ENCODE measurements at regions not wholly inside any gene's neighbourhood (a gene's known extent, or its start where the extent isn't known, plus 50 kb on each side); places are given as distances from the start of the nearest gene placed in this dataset.
"Not testable (repeated sequence)": the region's sequence is repeated elsewhere in the genome, so short reads cannot be mapped to it uniquely, and the experiment has no call there.

DNA sequence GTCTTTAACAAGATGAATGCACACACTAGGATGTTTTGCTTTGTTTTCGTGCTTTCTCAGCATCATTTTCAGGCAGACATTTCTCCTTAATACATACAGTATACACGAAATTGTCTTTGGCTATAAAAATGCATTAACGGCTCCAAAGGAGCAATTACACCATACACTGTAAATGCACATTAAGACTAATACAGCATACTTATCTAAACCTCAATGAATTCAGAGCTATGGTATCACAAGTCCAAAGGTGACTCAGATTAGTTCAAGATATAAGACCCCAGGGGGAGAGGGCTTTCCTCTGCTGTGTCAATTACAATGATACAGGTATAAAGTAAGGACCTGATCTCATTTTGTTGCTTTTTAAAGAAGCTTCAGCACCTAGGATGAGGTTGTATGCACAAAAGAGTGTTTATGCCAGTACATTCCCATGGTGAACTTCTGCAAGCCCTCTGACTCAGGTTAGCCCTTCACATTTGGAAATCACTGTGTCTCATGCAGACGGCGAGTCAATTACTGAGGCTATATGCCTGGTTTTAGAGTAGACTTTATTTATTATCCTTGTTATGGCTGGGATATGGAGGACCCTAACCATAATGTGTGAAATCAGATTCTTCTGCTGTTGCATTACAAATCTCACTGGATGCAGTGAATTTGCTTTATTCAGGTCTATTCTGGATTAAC lies 233.3 kb downstream of the ZNF608 start:
- DNase-seq (ENCODE audit: low spot score) = no peak

GRCh38 chr5:124512236-124512635 lies 234.2 kb downstream of the ZNF608 start:
- DNase-seq (ENCODE audit: low spot score) = no peak

DNA sequence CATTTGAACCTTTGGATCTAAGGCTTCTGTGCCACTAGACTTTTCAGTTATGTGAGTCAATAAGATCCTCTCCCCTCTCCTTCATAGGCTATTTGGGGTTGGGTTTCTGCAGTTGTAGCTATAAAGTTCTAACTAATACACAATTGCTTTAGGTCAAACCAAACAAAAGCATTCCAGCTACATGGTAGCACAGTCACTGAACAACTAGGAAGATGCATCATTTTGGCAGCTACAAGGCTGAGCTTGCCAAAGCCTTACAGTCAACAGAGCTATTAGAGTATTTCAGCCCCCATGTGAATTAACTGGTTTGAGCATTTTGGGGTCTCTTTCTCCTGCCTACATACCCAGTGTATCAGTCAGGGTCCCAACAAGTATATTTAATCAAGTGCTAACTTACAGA lies 234.6 kb downstream of the ZNF608 start:
- DNase-seq (ENCODE audit: low spot score) = no peak

- no peak for DNase-seq (ENCODE audit: low spot score)
These were observed 238.8 kb downstream of the ZNF608 start for GRCh38 chr5:124507688-124508087.

GRCh38 chr5:124504081-124504916 lies 242.1 kb downstream of the ZNF608 start:
- DNase-seq (ENCODE audit: low spot score) = no peak

- DNase-seq (ENCODE audit: low spot score) = no peak
These were observed 243.9 kb downstream of the ZNF608 start for GRCh38 chr5:124502551-124502950.

DNA sequence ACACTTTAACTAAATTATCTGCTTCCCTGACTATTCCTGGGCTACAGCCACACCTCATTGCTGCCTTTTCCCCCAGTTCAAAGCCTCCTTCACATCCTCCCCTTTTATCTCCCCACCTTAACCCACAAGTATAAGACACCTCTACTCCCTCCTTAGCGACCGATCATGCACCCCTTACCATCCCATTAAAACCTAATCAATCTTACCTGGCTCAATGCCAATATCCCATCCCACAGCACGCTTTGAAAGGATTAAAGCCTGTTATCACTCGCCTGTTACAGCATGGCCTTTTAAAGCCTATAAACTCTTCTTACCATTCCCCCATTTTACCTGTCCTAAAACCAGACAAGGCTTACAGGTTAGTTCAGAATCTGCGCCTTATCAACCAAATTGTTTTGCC lies 246.6 kb downstream of the ZNF608 start:
- DNase-seq (ENCODE audit: low spot score) = not testable (repeated sequence)

GRCh38 chr5:124496968-124497367 lies 249.5 kb downstream of the ZNF608 start:
- not testable (repeated sequence) for DNase-seq (ENCODE audit: low spot score)

DNA sequence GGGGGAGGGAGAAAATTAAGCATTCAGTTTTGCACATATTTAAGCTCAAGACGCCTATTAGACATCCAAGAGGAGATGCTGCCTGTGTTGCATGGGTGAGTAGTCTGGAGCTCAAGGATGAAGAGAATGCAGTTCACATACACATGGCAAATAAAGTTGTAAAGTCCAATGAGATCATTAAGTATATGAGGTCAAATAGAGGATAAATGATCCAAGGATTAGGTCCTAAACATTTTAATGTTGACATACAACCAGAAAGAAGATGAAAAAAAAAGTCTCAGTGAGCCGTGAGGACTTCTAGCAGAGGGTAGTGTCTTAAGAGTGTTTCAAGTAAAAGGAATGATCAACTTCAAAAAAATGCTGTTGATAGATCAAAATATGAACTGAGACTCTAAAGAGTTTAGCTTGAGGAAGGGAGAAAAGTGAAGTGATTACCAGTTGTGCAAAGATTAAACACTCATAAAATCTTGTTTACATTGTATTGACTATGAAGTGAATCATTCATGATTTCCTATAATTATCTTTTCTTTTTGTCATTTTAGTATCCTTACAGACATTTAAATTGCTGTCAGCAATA lies 251.8 kb downstream of the ZNF608 start:
- no peak for DNase-seq (ENCODE audit: low spot score)

DNA sequence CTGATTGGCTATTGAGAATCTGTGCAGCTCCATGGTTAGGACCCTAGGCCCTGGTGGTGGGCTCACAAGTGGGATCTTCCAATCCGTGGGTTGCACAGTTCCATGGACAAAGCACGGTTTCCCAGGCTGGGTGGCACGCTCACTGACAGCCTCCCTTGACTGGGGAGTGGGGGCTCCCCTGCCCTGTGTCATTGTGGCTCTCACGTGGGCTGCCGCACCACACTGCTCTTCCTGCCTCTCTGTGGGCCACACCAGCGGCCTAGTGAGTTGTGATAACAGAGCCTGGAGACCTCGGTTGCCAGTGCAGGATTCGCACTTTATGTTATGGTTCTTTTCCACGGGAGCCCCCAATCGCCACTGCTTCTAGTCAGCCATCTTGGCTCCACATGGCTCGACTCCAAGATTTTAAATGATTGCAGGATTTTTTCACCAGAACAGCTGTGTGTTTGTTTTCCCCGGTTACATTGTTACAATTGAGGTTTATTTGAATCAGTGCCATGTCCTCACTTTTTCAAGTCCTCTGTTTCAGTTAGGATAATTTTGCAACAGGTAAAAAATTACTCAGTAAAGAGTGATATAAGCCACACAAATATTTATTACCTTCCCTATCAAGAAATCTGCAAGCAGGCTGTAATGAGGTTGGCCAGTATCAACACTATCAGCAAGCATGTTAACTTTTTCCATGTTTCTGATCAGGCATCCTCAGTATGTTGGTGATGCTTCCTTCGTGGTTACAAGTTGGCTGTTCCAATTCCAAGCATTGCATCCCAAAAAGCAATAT lies 253.8 kb downstream of the ZNF608 start:
- no peak for DNase-seq (ENCODE audit: low spot score)

- not testable (repeated sequence) for DNase-seq (ENCODE audit: low spot score)
These were observed 256.1 kb downstream of the ZNF608 start for GRCh38 chr5:124490315-124490714.

DNA sequence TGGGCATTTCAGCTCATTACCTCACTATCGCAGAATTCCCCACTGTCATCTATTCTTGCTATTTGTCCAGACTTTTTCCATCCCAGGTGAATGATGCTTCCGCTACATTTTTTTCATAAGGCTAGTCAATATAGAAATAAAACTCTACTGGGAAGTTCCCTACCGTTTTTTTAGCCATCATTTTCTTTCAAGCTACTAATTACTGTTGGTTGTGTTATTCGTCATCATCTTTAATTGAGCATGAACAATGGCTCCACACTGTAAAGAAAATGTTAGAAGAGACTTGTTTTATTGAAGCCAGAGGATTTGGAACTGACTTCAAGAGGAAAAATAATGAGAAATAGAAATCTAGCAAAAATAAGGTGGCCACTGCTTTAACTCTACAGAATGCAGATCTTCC lies 265.0 kb downstream of the ZNF608 start:
- no peak for DNase-seq (ENCODE audit: low spot score)

DNA sequence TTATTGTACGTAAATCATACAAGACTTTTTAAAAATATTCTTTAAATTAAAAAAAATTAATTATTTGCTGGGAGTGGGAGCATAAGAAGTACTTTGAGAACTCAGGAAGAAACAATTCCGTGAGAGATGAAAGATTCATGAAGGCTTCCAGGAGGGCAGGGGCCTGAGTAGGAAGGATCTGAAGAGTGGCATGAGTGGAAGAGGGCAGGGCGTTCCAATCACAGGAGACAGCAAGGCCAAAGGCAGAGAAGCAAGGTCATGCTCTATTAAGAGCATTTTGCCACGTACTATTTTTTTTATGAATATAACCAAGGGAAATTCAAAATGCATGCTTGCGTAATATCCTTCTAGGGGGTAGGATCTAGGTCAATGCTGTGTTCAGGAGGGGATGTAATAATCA lies 265.5 kb downstream of the ZNF608 start:
- DNase-seq (ENCODE audit: low spot score) = no peak

GRCh38 chr5:124480022-124480421 lies 266.4 kb downstream of the ZNF608 start:
- no peak for DNase-seq (ENCODE audit: low spot score)

GRCh38 chr5:124478264-124478663 lies 268.2 kb downstream of the ZNF608 start:
- no peak for DNase-seq (ENCODE audit: low spot score)

DNA sequence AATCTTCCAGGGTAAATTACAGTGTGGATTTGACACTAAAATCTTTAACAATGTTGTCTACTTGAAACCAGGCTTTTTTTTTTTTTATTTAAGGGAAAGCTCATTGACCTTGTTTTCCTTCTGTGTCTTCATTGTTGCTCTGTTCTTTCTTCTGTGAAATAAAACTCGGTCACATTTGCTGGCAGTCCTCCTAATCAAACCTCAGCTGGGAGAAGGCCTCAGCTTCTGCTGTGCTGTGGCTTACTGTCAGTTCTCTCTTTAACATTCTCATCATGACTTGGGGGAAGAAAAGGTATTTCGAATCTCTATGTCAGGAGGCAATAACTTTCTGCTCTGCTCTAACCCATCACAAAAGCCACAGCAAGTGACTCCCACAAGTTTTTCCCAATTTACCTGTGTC lies 268.9 kb downstream of the ZNF608 start:
- no peak for DNase-seq (ENCODE audit: low spot score)

- DNase-seq (ENCODE audit: low spot score) = no peak
These were observed 269.4 kb downstream of the ZNF608 start for GRCh38 chr5:124477062-124477461.

- DNase-seq (ENCODE audit: low spot score) = no peak
These were observed 271.8 kb downstream of the ZNF608 start for GRCh38 chr5:124474528-124475215.

- DNase-seq (ENCODE audit: low spot score) = no peak
These were observed 277.6 kb downstream of the ZNF608 start for GRCh38 chr5:124468671-124469411.

DNA sequence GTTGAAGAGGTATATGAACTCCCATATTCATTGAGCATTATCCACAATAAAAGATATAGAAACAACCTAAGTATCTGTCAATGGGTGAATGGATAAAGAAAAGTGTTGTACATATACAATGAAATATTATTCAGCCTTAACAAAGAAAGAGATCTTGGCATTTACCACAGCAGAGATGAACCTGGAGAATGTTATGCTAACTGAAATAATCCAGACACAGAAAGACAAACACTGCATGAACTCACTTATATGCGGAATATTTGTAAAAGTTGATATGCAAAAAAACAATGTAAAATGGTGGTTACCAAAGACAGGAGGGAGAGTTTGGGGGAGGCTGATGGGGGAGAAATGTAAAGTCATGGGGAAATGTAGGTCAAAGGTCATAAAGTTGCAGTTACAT lies 278.7 kb downstream of the ZNF608 start:
- DNase-seq (ENCODE audit: low spot score) = no peak

DNA sequence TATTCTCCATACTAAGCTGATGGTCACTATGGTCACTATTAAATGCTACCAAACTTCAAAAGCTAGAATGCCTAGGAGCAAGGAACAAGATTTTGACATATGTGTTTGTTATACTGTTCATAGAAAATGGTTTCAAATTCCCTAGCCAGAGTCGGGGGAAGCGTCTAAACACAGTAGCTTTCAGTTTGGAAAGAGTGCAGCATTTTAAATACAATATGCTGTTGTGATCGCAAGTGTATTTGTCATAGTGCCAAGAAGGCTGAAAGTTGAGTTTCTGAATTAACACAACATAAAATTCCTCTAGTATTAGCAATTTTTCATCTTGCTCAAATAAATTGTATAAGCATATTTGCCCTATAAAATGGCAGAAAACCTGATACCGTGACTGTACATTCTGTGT lies 280.4 kb downstream of the ZNF608 start:
- DNase-seq (ENCODE audit: low spot score) = no peak

Data from ureter (tissue), 1 donor.